ENCODE measurements at regions not wholly inside any gene's neighbourhood (a gene's known extent, or its start where the extent isn't known, plus 50 kb on each side); places are given as distances from the start of the nearest gene placed in this dataset.

DNA sequence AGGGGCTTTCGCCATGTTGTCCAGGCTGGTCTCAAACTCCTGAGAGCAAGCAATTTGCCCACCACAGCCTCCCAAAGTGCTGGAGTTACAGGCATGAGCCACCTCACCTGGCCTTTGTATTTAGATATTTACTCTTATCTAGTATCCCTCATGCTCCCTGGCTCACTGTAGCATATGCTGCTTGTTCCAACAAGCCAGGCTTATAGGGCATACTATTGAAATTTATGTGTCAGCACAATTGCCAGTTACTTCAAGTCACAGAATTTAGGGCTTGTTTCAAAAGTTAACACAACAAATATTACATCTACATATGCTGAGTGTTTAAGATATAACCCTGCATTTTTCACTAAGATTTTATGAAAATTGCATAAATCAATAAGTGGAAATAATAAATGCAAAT lies 469.2 kb upstream of the ZNF608 start:
- TF ChIP-seq POLR2A (IDR thresholded peaks at IDR 0.05; ENCODE audit: low read depth, low read length), result no peak
- no peak for TF ChIP-seq POLR2AphosphoS5 (IDR thresholded peaks at IDR 0.05; ENCODE audit: low read depth, low read length)

Data from GM12892 (cell line).